GM19193 (cell line): ENCODE measurements at regions not wholly inside any gene's neighbourhood (a gene's known extent, or its start where the extent isn't known, plus 50 kb on each side); places are given as distances from the start of the nearest gene placed in this dataset.

ENCODE experiments used
- POLR2A ChIP-seq: IDR thresholded peaks from 4 replicates; pipeline ENCODE4 v1.6.1; 2011; ENCODE audit not compliant: insufficient read depth, insufficient read length; ENCODE audit errors: extremely low read depth

DNA sequence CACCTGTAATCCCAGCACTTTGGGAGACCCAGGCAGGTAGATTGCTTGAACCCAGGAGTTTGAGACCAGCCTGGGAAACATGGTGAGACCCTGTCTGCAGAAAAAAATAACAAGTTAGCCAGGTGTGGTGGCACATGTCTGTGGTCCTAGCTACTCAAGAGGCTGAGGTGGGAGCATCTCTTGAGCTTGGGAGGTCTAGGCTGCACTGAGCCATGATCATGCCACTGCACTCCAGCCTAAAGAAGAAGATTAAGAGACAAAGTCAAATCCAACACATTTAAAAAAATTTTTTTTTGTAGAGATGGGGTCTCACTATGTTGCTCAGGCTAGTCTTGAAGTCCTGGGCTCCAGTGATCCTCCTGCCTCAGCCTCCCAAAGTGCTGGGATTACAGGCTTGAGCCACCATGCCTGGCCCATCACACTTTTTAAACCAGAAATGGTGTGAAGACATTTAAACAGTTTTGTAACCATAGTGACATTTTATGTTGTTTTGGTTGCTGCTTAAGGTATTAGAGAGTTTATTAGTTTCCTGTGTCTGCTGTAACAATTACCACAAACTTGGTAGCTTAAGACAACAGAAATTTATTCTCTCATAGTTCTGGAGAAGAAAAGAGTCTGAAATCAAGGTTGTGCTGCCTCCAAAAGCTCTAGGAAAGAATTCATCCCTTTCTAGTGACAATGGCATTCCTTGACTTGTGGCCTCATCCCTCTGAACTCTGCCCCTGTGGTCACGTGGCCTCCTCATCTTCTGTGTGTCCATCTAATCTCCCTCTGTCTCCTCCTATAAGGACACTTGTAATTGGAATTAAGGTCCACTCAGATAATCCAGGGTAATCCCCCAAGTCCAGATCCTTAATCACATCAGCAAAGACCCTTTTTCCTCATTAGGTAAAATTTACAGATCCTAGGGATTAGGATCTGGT, 104.6 kb upstream of the TNFAIP3 start:
- TF ChIP-seq POLR2A = no peak

DNA sequence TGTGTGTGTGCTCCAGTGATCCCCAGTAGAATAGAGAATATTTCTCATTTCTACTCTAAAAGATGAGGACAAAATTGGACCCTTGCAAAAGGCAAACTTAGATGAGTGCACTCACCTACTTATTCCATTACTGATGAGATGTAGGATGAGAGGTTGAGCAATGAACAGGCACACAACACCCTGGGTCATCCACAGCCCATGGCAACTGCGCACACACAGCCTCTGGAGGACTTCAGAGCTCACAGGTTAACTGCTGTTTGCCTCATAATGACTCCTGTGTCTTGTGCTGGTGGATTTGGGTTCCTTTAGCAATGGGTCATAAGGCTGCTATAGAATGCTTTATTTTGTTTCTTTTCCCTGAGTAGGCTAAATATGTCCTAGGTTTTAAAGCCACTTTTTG, 103.6 kb upstream of the TNFAIP3 start:
- no peak for TF ChIP-seq POLR2A

DNA sequence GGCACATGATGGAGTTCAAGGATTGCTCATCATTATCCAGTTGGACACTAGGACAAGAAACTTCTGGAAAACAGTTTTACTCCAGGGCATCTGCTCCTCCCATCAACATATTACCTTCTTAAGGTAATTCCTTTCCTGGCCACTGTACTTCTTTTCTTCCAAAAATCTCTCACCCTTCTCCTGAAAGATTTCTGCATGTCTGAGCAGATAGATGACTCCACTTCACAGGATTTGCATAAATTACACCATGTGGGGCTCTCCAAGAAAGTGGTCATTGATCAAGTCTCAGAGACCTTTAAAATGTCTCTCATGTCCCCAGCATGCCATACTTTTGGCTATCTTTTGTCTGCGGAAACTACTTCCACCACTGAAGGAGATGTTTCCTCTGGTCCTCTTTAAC, 103.2 kb upstream of the TNFAIP3 start:
- TF ChIP-seq POLR2A = no peak

DNA sequence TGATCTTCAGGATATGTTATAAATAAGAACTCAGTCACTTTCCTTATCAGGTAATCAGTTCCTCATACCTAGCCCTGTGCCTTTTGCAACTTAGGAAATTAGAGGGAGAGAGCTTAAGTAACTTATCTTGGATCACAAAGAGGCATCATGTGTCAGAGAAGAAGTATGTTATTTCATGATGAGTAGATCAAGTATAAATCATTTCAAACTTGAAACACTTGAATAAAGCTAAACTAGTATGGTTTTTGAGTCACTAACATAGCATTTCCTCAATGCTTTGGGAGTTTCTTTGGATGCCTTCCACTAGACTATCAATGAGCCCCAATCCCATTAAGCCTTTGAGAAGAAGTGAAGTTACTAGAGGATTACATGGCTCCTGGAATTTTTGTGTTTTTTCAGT, 102.6 kb upstream of the TNFAIP3 start:
- TF ChIP-seq POLR2A = no peak

DNA sequence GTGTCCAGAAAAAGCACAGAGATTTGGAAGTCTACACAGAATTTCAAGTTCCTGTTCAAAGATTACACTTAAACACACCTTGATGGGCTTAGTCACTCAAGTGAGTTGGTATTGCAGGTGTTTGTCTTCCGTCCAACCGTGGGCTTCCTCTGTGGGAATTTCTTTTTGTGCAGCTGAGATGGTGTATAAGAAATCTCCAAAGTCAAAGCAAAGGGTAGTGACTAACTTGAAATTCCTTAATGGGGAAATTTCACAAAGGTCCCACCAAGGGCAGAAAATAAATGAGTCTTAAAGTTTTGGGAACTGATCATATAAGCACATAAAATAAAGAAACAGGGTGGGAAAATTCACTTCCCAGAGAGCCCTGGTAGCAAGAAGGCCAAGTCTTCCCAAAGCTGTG, 102.0 kb upstream of the TNFAIP3 start:
- TF ChIP-seq POLR2A = no peak

DNA sequence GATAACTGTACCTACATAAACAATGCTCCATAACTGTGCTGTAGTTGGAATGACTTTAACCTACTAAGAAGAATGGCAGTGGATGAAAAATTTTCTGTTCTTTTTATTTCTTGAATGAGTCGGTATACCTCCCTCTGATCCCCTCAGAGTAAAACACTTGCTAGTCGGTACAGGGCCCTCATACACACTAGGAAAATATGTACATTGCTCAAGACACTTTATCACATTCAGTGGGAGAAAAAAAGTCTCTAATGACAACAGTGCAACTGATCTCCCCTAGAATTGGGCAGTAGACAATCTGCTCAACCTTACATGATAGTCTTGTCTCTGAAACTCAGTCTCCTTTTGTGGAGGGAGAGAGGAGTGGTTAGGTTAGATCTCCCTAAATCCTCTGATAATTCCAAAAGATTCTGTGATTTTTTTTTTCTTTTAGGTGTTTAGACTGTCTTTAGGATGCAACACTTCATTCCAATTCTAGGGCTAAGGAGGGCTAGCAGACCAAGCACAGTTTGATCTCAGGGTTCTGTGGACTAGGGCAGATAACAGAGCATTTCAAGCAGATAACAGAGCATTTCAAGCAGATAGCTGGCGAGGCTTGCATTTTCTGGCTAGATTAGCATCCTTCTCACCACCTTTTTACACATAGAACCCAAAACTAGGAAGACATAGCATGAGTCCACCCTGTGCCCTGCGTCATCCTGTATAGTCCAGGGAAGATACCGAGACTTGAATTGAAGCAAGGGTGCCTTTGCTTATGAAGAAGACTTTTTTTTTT, 100.3 kb upstream of the TNFAIP3 start:
- no peak for TF ChIP-seq POLR2A

DNA sequence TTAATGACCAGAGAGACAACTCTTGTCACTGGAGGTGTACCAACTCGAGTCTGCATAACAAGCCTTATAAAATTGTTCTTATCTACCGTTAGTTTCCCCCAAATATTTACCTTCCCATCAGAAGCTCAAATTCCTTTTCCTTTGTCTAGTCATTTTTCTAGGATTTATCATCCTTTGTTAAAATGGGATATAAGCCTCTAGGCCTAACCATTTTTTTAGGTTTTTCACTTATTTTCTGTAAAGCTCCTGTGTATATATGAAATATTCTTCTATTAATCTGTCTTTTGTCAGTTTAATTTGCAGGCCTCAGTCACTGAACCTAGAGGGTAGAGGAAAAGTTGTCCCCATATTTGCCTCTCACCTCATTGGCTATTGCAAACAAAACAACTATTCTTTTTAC, 99.6 kb upstream of the TNFAIP3 start:
- no peak for TF ChIP-seq POLR2A

DNA sequence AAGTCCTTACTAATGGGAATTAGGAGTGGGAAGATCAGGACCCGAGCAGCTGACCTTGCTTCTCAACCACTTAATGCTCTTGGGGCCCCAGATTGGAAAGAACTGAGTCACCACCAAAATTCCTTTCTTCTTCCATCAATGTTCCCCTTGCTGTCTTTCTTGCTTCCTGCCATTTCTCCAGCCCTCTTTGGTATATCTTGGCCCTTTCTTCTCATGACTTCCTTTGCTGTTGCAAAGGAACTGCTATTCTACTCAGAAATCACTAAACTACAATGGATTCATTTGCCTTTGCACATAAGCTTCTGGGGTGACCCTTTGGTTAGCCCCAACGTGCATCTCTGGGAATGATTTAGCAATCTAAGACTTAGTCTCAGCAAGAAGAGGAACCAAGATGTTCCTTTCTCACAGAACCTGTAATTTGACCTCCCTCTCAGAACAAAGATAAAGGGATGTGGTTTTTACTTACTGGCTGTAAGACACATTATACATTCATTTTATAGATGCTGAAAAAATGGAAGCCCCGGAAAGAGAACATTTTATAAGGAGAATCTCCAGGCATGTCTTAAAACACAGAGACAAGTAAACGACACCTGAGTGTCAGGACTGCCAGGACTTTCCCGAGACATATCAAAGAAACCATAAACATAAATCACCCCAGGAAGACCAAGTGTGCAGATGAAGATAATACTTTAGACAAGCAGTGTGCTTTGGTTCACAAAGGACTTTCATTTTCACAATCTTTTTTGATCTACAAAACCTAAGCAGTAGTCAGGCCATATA, 99.0 kb upstream of the TNFAIP3 start:
- no peak for TF ChIP-seq POLR2A

DNA sequence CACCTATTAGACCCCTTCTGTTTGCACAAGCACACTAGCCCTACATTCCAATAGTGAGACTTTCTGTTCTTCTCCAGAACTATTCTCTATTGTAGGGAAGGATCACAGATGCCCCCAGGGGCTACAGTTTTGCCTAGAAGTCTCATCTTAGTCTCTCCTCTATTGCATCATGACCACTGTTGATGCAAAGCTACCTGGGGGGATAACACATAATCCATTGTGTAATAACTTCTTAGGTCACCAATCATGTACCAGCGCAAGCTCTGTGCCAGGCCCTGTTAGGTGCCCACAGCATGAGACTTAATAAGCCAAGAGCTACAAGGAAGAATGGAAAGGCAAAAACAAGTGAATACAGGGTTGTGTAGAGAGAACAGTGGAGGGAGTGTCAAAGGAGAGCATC, 98.1 kb upstream of the TNFAIP3 start:
- TF ChIP-seq POLR2A = no peak

DNA sequence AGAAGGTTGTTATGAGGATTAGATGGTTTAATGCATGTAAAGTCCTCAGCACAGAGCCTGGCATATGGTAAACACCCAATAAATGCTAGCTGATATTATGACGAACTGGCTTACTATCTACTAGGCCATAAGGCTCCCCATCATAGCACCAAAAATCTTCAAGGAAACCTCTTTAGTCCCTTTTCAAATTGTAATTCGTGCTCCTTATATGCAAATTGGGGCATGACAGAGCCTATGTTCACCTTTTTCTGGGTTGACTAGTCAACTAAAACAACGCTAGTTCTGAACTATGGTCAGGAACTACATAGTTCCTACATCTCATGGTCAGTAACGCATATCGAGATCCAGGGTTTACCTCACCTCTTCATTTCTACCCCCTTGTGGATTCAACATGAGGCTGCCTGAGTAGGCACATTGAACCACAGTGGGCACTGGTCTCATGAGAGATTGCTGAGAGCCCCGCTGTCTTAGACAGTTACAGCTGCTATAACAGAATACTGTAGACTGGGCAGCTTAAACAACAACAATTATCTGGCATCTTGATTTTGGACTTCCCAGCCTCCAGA, 97.2 kb upstream of the TNFAIP3 start:
- no peak for TF ChIP-seq POLR2A

DNA sequence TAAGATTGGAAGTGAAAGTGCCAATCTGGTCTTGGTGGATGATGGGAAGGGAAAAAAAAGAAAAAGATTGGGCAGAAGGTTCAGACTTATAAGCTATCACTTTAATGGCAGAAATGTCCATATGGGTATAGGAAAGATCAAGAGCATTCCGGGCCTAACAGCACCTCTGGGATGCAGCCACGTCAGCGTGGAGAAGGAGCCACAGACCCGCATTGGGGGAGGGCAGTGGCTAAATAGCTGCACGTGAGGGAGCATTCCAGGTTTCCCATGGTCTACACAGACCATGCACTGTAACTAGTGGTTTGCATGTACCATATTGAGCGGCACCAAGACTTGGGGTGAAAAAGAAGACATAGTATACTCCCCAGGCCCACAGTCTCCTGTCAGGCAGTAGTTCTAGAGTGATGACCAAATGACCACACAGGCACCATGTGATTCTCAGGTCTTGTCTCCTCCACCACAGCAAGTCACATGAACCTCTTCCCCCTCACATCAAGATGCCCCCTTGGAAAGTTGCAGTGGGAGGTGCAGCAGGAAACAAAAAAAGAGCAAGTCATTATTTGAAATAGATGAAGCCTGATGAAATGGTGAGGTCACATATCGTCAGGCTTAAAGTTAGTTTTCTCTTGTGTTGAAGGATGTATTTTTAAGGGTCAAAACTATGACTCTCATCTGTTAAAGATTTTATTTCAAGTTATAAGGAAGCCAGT, 94.4 kb upstream of the TNFAIP3 start:
- no peak for TF ChIP-seq POLR2A

DNA sequence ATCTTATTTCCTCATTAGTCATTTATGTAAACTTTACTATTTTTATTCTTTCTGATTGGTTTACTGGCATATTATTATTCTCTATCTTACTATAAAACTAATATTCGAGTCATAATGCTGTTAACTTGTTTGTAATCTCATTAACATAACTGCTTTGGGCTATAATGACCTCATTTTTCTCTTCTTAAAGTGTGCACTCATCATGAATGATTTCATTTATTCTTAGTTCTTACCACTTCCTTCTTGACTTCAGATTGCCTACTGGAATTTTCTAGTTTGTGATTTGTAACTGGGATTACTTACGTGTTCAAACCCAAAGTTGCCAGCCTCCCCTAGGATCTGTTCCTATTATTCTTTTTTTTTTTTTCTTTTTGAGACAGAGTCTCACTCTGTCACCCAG, 91.8 kb upstream of the TNFAIP3 start:
- no peak for TF ChIP-seq POLR2A

DNA sequence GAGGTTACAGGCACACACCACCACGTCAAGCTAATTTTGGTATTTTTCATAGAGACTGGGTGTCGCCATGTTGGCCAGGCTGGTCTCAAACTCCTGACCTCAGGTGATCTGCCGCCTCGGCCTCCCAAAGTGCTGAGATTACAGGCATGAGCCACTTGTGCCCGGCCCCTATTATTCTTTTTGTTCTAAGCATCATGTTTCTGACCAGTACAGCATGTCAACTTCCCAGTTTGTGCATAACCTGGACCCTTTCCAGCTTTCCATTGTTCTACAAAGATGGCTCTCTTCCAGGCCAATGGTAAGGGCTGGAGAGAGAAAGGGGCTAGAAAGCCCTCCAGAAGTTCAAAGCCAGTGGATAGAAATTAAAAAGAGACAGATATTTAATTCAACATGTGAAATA, 91.3 kb upstream of the TNFAIP3 start:
- no peak for TF ChIP-seq POLR2A

DNA sequence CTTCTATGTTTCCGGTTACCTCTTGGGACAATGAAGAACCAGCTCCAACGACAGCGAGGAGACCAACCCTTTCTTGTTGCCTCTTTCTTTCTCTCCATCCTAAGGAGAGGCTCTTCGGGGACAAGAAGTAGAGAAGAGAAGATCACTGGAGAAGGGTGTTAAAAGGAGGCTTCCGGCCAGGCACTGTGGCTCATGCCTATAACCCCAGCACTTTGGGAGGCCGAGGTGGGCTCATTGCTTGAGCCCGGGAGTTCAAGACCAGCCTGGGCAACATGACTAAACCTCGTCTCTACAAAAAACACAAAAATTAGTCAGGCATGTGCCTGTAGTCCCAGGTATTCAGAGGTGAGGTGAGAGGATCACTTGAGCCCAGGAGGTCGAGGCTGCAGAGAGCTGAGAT, 90.8 kb upstream of the TNFAIP3 start:
- no peak for TF ChIP-seq POLR2A
